Activated CD4-positive, alpha-beta T cell treated with anti-CD3 and anti-CD28 coated beads, Interleukin-2, amount 10 ng/mL, durations not matched to agents 24 days and 14 days (primary cell): ENCODE measurements at regions not wholly inside any gene's neighbourhood (a gene's known extent, or its start where the extent isn't known, plus 50 kb on each side); places are given as distances from the start of the nearest gene placed in this dataset.
"Not testable (repeated sequence)": the region's sequence is repeated elsewhere in the genome, so short reads cannot be mapped to it uniquely, and the experiment has no call there.

Experiments
- DNase-seq: peaks from one replicate; pipeline ENCODE4 v3.0.0; 2022
- H3K27ac Mint-ChIP-seq: one replicate; pipeline ENCODE4 v1.8.0; 2022; ENCODE audit warnings: mild to moderate bottlenecking, mixed read lengths
- H3K27me3 Mint-ChIP-seq: one replicate; pipeline ENCODE4 v1.8.0; 2022; ENCODE audit warnings: mixed read lengths
- H3K36me3 Mint-ChIP-seq: one replicate; pipeline ENCODE4 v1.8.0; 2022; ENCODE audit warnings: low read depth, mild to moderate bottlenecking, mixed read lengths
- H3K4me1 Mint-ChIP-seq: one replicate; pipeline ENCODE4 v1.8.0; 2021; ENCODE audit warnings: mixed read lengths
- H3K4me3 Mint-ChIP-seq: one replicate; pipeline ENCODE4 v1.8.0; 2022; ENCODE audit warnings: mild to moderate bottlenecking, moderate library complexity, mixed read lengths
- H3K9me3 Mint-ChIP-seq: one replicate; pipeline ENCODE4 v1.8.0; 2021; ENCODE audit warnings: mixed read lengths
- intact Hi-C: fragments of 100-400 bp; cut with micrococcal nuclease; formaldehyde crosslinking; loops from one replicate; pipeline ENCODE4 v1.15.1; 2023

DNA sequence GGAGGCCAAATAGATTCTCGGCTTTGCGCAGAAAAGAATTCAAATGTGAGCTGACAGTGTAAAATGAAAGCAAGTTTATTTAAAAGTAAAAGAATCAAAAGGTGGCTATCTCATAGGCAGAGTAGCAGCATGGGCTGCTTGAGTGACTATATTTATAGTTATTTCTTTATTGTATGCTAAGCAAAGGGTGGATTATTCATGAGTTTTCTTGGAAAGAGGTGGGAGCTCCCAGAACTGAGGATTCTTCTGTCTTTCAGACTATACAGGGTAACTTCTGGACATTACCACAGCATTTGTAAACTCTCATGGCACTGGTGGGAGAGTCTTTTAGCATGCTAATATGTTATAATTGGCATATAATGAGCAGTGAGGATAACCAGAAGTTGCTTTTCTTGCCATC is 659.9 kb downstream of the RWDD3 start:
- no peaks in the 10 kb centered on the region for H3K36me3 Mint-ChIP-seq
- no peak overlapping the region for H3K4me3 Mint-ChIP-seq
- no peak for DNase-seq
- intact Hi-C loops = no loop called here
- no peaks in the 10 kb centered on the region for H3K9me3 Mint-ChIP-seq
- H3K27me3 Mint-ChIP-seq = no peaks in the 10 kb centered on the region
- H3K4me1 Mint-ChIP-seq = no peaks in the 10 kb centered on the region
- no peak overlapping the region for H3K27ac Mint-ChIP-seq

DNA sequence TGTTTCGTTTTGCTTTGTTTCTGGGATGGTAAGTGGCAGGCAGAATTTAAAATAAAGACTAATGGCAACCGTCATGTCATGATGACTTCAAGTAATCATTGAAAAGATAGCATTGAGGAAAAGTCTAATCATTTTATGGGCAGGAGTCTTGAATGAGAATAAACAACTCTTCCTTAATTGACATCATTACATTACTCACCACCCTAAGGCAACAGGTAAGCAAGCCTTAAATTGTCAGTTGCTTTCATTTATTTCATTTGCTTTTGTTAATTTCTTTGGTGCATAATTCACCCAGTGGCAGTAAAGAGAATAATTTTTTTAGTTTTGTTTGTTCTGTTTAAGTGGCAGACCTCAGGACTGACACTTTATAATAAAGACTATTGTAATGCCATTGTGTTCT is 669.0 kb downstream of the RWDD3 start:
- H3K4me3 Mint-ChIP-seq = no peak overlapping the region
- H3K27me3 Mint-ChIP-seq = no peaks in the 10 kb centered on the region
- DNase-seq = no peak
- H3K27ac Mint-ChIP-seq = no peak overlapping the region
- H3K4me1 Mint-ChIP-seq = no peaks in the 10 kb centered on the region
- H3K9me3 Mint-ChIP-seq = no peaks in the 10 kb centered on the region
- intact Hi-C loops = no loop called here
- no peaks in the 10 kb centered on the region for H3K36me3 Mint-ChIP-seq

DNA sequence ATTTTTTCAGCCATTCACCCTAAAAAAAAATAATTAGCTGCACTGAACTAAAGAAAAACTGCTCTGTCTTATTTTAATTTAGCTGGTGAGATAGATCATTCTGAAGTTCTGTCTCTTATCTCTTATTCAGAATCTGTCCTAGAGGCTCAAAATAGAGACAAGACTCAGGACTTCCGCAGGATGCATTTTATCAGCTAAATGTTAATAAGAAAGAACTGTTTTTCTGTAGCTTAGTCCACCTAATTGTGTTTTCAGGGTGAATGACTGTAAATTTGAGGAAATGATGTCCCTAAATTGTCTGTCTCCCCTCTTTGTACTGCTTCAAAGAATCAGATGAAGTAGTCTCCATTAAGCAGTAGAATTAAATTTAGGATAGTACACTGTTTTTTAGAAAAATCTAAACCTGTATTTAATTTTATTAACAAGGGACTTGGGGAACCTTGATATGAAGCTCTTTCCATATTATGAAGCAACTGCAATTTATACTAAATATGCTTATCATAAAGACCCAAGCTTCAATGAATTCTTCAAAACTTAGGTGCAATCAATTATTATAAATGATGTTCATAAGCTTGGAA is 671.9 kb downstream of the RWDD3 start:
- no peak for DNase-seq
- Mint-ChIP-seq H3K4me3 (no peak overlapping the region), H3K27me3 (no peaks in the 10 kb centered on the region), H3K9me3 (no peaks in the 10 kb centered on the region), H3K4me1 (no peaks in the 10 kb centered on the region), H3K36me3 (no peaks in the 10 kb centered on the region), H3K27ac (no peak overlapping the region)
- intact Hi-C loops = no loop called here

DNA sequence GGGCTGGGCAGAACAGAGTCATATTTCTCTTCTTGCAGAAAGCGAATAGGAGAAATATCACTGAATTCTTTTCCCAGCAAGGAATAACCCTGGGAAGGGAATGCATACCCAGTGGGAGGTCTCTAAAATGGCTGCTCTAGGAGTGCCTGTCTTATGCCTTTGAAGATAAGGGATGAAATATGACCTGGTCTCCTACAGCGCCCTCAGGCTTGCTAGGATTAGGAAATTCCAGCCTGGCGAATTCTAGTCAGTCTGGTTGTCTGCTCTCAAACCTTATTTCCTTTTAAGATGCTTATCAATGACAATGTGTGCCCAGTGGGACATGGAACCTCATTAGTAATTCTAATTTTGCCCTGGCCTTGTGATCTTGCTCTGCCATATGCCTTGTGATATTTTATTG is 677.7 kb downstream of the RWDD3 start:
- H3K4me1 Mint-ChIP-seq, H3K4me3 Mint-ChIP-seq, H3K27ac Mint-ChIP-seq, H3K36me3 Mint-ChIP-seq, DNase-seq, intact Hi-C loops, H3K27me3 Mint-ChIP-seq: not testable (repeated sequence)
- peaks cover 12% of the 10 kb centered on the region for H3K9me3 Mint-ChIP-seq

DNA sequence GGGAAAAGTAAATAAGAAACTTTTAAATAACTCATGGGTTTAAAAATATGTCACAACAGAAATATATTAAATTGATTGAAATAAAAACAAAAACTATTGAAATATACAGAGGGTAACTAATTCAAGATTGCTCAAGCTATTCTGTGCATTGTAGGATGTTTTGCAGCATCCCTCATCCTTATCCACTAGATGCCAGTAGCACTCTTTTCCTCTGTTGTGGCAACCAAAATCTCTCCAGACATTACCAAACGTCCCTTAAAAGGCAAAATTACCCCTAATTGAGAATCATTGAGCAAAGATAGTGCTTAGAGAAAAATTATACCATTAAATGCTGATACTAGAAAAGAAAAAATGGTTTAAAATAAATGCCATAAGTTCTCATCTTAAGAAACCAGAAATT is 682.6 kb downstream of the RWDD3 start:
- no peaks in the 10 kb centered on the region for H3K27me3 Mint-ChIP-seq
- no peaks in the 10 kb centered on the region for H3K4me1 Mint-ChIP-seq
- no peak overlapping the region for H3K4me3 Mint-ChIP-seq
- H3K36me3 Mint-ChIP-seq = no peaks in the 10 kb centered on the region
- no peak overlapping the region for H3K27ac Mint-ChIP-seq
- DNase-seq = no peak
- intact Hi-C loops = no loop called here
- H3K9me3 Mint-ChIP-seq = peaks cover 9% of the 10 kb centered on the region

DNA sequence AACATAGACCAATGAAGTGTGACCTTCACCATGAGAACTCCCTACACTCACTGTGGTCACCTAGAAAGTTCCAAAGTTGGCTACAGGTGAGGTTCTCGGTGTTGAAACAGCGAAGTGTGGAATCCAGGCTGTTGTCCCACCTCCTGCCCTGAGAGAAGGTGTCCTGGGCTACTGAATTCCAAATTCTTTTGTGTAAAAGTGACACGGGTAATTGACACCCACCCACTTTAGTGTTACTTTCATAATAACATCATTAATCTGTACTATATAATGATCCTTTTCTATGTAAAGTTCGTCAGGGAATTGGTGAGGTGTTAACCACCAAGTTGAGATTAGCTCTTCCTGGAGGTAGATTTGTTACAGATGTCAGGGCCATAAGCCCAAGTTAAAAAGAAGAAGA is 690.7 kb downstream of the RWDD3 start:
- H3K9me3 Mint-ChIP-seq = no peaks in the 10 kb centered on the region
- no peak overlapping the region for H3K4me3 Mint-ChIP-seq
- no peak for DNase-seq
- H3K4me1 Mint-ChIP-seq = no peaks in the 10 kb centered on the region
- H3K27me3 Mint-ChIP-seq = no peaks in the 10 kb centered on the region
- H3K27ac Mint-ChIP-seq = no peak overlapping the region
- H3K36me3 Mint-ChIP-seq = no peaks in the 10 kb centered on the region
- intact Hi-C loops = no loop called here

DNA sequence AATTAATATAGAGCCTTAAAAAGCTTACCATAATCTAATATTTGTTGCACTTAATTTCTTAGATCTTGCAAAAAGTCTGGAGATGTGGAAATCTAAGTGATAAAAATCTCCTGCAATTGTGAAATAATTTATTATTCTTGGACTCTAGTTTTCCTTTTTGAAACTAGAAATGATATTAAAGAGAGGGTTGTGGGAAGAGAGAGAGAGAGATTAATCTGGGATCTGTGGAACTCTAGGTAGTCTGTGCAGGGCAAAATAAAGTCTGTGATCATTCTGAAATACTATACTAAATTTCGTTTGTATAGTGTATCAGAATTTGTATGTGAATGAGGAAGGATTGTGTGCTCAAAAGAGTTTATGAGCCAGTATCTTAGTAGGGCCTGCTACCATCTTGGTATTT is 692.3 kb downstream of the RWDD3 start:
- no peaks in the 10 kb centered on the region for H3K36me3 Mint-ChIP-seq
- H3K27ac Mint-ChIP-seq = no peak overlapping the region
- no peaks in the 10 kb centered on the region for H3K4me1 Mint-ChIP-seq
- H3K27me3 Mint-ChIP-seq = no peaks in the 10 kb centered on the region
- intact Hi-C loops = no loop called here
- DNase-seq = no peak
- H3K9me3 Mint-ChIP-seq = no peaks in the 10 kb centered on the region
- no peak overlapping the region for H3K4me3 Mint-ChIP-seq

DNA sequence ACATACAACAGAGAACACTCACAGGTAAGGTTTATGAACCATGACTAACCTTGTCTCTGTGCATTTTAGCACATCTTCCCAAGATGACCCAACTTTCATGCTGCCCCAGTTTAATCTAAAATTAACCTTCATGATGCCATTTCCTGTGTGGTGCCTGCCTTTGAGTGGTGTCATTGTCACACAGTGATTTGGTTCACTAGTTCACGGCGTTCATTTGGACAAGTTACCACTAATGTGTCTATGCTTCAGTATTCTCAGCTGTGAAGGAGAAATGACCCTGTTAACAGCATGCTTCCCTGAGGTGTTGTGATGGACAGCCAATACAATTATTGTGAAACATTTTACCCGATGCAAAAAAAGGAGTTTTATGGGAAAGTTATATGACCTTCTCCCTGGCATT is 693.1 kb downstream of the RWDD3 start:
- Mint-ChIP-seq H3K4me3 (no peak overlapping the region), H3K4me1 (no peaks in the 10 kb centered on the region), H3K27ac (no peak overlapping the region), H3K36me3 (no peaks in the 10 kb centered on the region), H3K27me3 (no peaks in the 10 kb centered on the region), H3K9me3 (no peaks in the 10 kb centered on the region)
- DNase-seq = no peak
- intact Hi-C loops = no loop called here

DNA sequence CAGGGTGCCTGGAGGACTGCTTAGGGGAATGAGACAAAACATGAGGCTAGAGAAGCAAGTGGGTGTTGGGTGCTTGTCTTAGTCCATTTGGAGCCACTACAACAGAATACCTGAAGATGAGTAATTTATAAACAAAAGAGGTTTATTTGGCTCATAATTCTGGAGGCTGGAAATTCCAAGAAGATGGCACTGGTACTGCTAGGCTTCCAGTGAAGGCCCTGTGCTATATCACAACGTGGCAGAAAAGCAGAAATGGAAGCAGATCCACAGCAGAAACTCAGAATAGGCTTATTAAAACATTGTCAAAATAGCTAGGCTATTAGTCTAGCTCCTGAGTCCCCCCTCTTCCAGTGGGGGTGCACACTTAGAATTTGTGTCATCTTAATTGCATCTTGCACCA is 701.7 kb downstream of the RWDD3 start:
- no peak for DNase-seq
- Mint-ChIP-seq H3K36me3 (no peaks in the 10 kb centered on the region), H3K4me1 (no peaks in the 10 kb centered on the region), H3K4me3 (no peak overlapping the region), H3K9me3 (no peaks in the 10 kb centered on the region), H3K27ac (no peak overlapping the region), H3K27me3 (no peaks in the 10 kb centered on the region)
- intact Hi-C loops = no loop called here

DNA sequence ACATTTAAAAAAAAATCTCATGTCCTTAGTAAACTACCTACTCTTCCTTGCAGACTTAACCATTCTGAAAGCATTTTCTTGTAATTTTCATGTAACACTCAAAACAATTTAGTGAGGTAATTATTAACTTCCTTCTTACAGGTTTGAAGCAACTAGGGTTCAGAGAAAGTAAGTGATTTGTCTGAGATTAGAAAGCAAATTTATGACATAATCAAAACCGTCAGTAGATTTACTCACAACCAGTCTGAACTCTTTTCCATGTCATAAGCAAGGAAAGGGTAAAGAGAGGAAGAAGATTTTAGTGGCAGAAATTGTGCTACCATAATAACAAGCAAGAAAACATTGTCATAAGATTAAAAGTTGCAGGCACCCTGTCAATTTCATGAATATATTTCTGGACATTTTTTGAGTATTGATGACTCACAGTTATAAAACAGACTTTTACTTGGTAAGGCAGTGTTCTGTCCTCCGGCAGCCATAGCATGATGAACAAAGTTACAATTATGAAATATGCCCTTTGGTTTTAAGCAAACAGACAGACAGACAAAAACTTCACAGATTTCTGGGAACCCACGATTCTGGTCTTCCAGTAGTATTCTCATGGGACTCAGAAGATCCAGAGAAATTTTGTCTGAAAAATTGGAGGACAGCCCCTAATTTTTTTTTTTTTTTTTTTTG is 707.2 kb downstream of the RWDD3 start:
- Mint-ChIP-seq H3K36me3 (no peaks in the 10 kb centered on the region), H3K4me1 (no peaks in the 10 kb centered on the region), H3K4me3 (no peak overlapping the region), H3K27ac (no peak overlapping the region), H3K9me3 (no peaks in the 10 kb centered on the region), H3K27me3 (no peaks in the 10 kb centered on the region)
- DNase-seq = no peak
- intact Hi-C loops = no loop called here

DNA sequence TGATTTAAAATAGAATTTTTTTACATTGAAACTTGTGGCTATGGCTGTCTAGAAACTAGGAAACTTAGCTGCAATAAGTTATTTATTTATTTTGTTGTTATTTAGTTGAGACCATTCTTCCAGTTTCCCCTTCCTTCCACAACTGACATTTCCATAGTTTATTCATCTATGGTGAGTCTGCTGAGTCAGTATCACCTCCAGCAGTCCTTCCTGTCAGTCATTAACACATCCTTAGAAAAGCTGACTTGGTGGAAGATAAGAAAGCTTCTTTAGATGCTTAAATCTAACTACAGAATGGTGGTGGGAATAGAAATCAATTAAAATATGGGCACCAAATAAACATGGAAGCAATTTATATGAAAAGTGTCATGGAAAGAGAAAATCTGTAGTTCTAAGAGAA is 714.0 kb downstream of the RWDD3 start:
- Mint-ChIP-seq H3K27ac (no peak overlapping the region), H3K36me3 (no peaks in the 10 kb centered on the region), H3K4me1 (no peaks in the 10 kb centered on the region), H3K4me3 (no peak overlapping the region), H3K27me3 (no peaks in the 10 kb centered on the region), H3K9me3 (no peaks in the 10 kb centered on the region)
- DNase-seq = no peak
- intact Hi-C loops = no loop called here

DNA sequence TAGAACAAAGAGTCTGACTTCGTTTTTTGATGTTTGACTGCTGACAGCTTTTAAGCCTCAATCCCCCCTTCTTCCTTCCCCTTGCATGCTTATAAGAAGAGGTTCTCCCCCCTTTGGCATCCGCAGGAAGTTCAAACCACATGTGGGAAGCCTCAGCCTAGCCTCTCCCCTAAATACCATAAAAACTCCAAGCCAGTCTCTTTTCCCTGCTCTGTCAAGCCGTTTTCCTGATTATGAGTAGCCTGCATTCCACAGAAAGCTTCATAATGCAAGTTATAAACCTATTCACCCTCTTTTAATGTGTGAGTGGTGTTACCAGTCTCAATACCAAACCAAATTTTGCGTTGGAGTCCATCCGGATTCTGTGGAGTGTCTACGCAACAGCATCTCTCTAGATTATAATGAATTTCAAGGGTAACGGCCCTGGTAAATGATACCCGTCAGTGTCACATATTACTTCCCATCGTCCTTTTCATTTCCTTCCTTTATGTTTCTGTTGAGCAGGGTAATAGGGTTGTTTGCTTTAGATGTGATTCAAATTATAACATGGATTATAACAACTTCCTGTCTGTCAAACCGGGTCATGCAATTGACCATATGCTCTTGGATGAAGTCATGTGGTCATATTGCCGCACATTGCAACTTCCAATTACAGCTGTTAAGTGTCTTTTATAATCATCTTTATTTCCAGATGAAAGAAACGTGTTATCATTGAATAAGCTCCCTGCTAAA is 717.5 kb downstream of the RWDD3 start:
- Mint-ChIP-seq H3K9me3 (no peaks in the 10 kb centered on the region), H3K27ac (no peak overlapping the region), H3K36me3 (no peaks in the 10 kb centered on the region), H3K4me3 (no peak overlapping the region), H3K4me1 (no peaks in the 10 kb centered on the region), H3K27me3 (no peaks in the 10 kb centered on the region)
- intact Hi-C loops = no loop called here
- no peak for DNase-seq

DNA sequence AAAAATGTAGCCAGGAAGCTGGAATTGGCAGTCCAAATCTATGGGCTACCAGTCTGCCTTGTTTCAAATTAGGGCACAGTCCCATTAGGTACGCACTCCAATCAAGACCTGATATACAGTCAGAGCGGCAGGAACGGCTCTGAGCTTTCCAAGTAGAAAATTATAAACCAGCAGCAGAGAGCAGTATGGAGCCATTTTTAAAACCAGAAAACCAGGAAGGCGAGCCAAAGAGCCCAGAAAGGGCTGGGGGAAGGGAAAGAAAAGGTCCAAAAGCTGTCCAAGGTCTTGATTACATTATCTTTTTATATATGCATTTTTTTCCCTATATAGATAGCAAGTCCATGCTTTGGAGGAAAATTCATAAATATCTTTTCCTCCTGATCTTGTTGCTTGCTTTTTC is 719.0 kb downstream of the RWDD3 start:
- Mint-ChIP-seq H3K4me1 (no peaks in the 10 kb centered on the region), H3K36me3 (no peaks in the 10 kb centered on the region), H3K9me3 (no peaks in the 10 kb centered on the region), H3K27me3 (no peaks in the 10 kb centered on the region), H3K4me3 (no peak overlapping the region), H3K27ac (no peak overlapping the region)
- intact Hi-C loops = no loop called here
- DNase-seq = no peak

DNA sequence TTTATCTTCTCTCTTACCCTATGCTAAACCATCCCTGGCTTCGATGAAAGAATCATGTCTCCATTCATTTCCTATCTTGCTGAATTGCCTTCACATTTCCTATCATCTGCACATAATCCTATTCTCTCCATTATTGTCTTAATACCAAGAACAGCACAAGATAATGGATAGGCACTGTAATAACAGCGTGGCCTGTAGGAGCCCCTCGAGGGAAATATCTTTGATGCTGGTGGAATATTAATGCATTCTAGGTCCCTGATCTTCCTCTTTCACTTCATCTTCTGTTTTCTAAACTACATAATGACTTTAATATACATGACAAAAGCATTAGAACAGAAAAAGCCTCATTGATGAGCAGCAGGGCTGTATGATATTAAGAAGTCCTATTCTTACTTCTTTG is 720.6 kb downstream of the RWDD3 start:
- no peak overlapping the region for H3K4me3 Mint-ChIP-seq
- no peaks in the 10 kb centered on the region for H3K4me1 Mint-ChIP-seq
- no peaks in the 10 kb centered on the region for H3K9me3 Mint-ChIP-seq
- DNase-seq = no peak
- H3K36me3 Mint-ChIP-seq = no peaks in the 10 kb centered on the region
- H3K27ac Mint-ChIP-seq = no peak overlapping the region
- no peaks in the 10 kb centered on the region for H3K27me3 Mint-ChIP-seq
- intact Hi-C loops = no loop called here

DNA sequence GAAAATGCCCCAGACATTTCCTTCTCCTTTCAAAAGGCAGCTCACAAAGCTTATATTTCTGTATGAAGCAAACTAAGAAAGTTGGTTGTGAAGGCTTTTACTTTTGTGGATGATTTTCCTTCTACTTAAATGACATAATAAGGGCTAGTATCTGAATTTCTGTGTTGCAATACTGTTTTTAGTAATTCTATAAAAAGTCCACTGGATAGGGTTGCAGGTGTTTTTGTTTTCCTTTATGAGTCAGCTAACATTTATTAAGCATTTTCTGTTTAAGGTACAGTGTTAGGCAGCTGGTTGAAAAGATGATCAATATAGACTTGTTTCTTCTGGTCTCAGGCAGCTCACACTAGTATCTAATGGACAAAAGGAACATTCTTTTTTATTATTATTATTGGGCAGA is 722.2 kb downstream of the RWDD3 start:
- intact Hi-C loops = no loop called here
- no peak for DNase-seq
- H3K9me3 Mint-ChIP-seq = no peaks in the 10 kb centered on the region
- no peaks in the 10 kb centered on the region for H3K36me3 Mint-ChIP-seq
- no peaks in the 10 kb centered on the region for H3K4me1 Mint-ChIP-seq
- H3K27ac Mint-ChIP-seq = no peak overlapping the region
- H3K27me3 Mint-ChIP-seq = no peaks in the 10 kb centered on the region
- H3K4me3 Mint-ChIP-seq = no peak overlapping the region
